ENCODE measurements at regions not wholly inside any gene's neighbourhood (a gene's known extent, or its start where the extent isn't known, plus 50 kb on each side); places are given as distances from the start of the nearest gene placed in this dataset.
"Not testable (repeated sequence)": the region's sequence is repeated elsewhere in the genome, so short reads cannot be mapped to it uniquely, and the experiment has no call there.

GRCh38 chr4:154023671-154024070 is 234.8 kb upstream of the SFRP2 start:
- not testable (repeated sequence) for TF ChIP-seq EZH2 (IDR thresholded peaks at IDR 0.05; ENCODE audit: borderline replicate concordance, low read depth, low read length, severe bottlenecking); CTCF (IDR thresholded peaks at IDR 0.05; ENCODE audit: borderline replicate concordance, extremely low read depth, low read length, poor library complexity, severe bottlenecking)

All from DND-41 (cell line).